ENCODE measurements at regions not wholly inside any gene's neighbourhood (a gene's known extent, or its start where the extent isn't known, plus 50 kb on each side); places are given as distances from the start of the nearest gene placed in this dataset.

DNA sequence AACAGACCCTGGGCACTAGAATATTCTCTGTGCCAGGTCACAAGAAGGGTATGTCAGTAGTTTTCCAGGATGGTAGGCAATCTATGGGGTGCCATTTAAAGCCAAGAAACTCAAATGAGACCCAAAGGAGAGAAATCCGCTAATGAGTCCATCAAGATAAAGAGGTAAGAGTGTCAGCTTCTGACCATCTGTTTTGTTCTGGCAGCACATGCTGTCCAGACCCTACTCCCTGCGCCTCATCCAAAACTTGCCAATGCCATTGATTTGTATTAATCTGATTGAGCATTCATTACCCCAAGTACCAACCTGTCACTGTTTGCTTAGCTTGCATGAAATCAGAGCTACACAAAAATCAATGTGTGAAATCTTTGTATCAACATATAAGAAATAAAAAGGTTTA lies 229.0 kb downstream of the BLID start:
- TF ChIP-seq, protein P1, sequence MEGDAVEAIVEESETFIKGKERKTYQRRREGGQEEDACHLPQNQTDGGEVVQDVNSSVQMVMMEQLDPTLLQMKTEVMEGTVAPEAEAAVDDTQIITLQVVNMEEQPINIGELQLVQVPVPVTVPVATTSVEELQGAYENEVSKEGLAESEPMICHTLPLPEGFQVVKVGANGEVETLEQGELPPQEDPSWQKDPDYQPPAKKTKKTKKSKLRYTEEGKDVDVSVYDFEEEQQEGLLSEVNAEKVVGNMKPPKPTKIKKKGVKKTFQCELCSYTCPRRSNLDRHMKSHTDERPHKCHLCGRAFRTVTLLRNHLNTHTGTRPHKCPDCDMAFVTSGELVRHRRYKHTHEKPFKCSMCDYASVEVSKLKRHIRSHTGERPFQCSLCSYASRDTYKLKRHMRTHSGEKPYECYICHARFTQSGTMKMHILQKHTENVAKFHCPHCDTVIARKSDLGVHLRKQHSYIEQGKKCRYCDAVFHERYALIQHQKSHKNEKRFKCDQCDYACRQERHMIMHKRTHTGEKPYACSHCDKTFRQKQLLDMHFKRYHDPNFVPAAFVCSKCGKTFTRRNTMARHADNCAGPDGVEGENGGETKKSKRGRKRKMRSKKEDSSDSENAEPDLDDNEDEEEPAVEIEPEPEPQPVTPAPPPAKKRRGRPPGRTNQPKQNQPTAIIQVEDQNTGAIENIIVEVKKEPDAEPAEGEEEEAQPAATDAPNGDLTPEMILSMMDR (IDR thresholded peaks at IDR 0.05): no peak
- TF ChIP-seq POLR2A (IDR thresholded peaks at IDR 0.05) (no peak), POLR2AphosphoS5 (IDR thresholded peaks at IDR 0.05) (no peak)
